SK-N-SH (cell line): ENCODE measurements at regions not wholly inside any gene's neighbourhood (a gene's known extent, or its start where the extent isn't known, plus 50 kb on each side); places are given as distances from the start of the nearest gene placed in this dataset.
A peak's percentile ranks its signal among the peaks of the same experiment; 100 is the strongest.

Source experiments
- CTCF ChIA-PET: fragments of 300-600, 350-600 bp; formaldehyde crosslinking; extraction: SDS; loops from one replicate; lab custom pipeline; 2021; lab: Yijun Ruan, JAX
- POLR2A ChIA-PET: fragments of 350-600 bp; sonication (Branson Sonifier 250); formaldehyde crosslinking; extraction: SDS; loops from one replicate; lab custom pipeline; 2020; ENCODE audit warnings: antibody characterized with exemption, inconsistent platforms; lab: Yijun Ruan, JAX
- DNase-seq: peaks from one replicate; pipeline ENCODE4 v3.0.0; 2012
- H2AFZ ChIP-seq: fragments of 200-600 bp; sonication (generic); 2 replicates; pipeline ENCODE4 v1.8.1; 2016; ENCODE audit warnings: antibody characterized with exemption, mild to moderate bottlenecking, low read depth
- H3F3A ChIP-seq: fragments of 200-600 bp; sonication (generic); replicated peaks from 2 replicates; pipeline ENCODE3; 2016; ENCODE audit warnings: antibody characterized with exemption, mild to moderate bottlenecking; ENCODE audit not compliant: insufficient read depth
- H3K27ac ChIP-seq, 2 experiments: fragments of 200-500 bp in 1 of 2; fragments of 200-600 bp in 1 of 2; sonication (Bioruptor generic) in 1 of 2; sonication (generic), shearing (Covaris generic) in 1 of 2; 2 replicates each; pipeline versions ENCODE4 v1.5.1 to v1.6.1; 2014 to 2016; ENCODE audit warnings: low read depth in 2 of 2, inconsistent platforms in 1 of 2, low read length in 1 of 2, mild to moderate bottlenecking in 1 of 2, mixed read lengths in 1 of 2
- H3K27me3 ChIP-seq: fragments of 200-600 bp; sonication (generic), shearing (Covaris generic); 2 replicates; pipeline ENCODE4 v1.6.1; 2016; ENCODE audit warnings: mixed run types; ENCODE audit not compliant: insufficient read depth
- H3K36me3 ChIP-seq, 2 experiments: fragments of 200-500 bp in 1 of 2; fragments of 200-600 bp in 1 of 2; sonication (Bioruptor generic) in 1 of 2; sonication (generic) in 1 of 2; replicated peaks in 1 of 2; 2 replicates each; pipeline versions ENCODE3 to v1.5.1; 2014 to 2016; ENCODE audit warnings: low read length in 1 of 2, mild to moderate bottlenecking in 1 of 2; ENCODE audit not compliant: insufficient read depth in 2 of 2, control insufficient read depth in 1 of 2
- H3K4me1 ChIP-seq, 2 experiments: fragments of 200-500 bp in 1 of 2; fragments of 200-600 bp in 1 of 2; sonication (Bioruptor generic) in 1 of 2; sonication (generic), shearing (Covaris generic) in 1 of 2; 2 replicates each; pipeline versions ENCODE4 v1.5.1 to v1.6.1; 2014 to 2016; ENCODE audit warnings: low read depth in 1 of 2, low read length in 1 of 2, mixed run types in 1 of 2; ENCODE audit not compliant: insufficient read depth in 2 of 2, control insufficient read depth in 1 of 2
- H3K4me2 ChIP-seq: fragments of 200-600 bp; sonication (generic), shearing (Covaris generic); 2 replicates; pipeline ENCODE4 v1.6.1; 2017; ENCODE audit warnings: mixed run types
- H3K4me3 ChIP-seq, 2 experiments: fragments of 200-500 bp in 1 of 2; fragments of 200-600 bp in 1 of 2; sonication (Bioruptor generic) in 1 of 2; sonication (generic), shearing (Covaris generic) in 1 of 2; 2 replicates each; pipeline versions ENCODE4 v1.5.1 to v1.8.1; 2014 to 2016; ENCODE audit warnings: low read depth in 2 of 2, inconsistent platforms in 1 of 2, low read length in 1 of 2, mild to moderate bottlenecking in 1 of 2, mixed read lengths in 1 of 2, moderate library complexity in 1 of 2
- H3K79me2 ChIP-seq: fragments of 200-600 bp; sonication (generic); 2 replicates; pipeline ENCODE4 v1.8.1; 2017; ENCODE audit warnings: mild to moderate bottlenecking; ENCODE audit not compliant: insufficient read depth
- H3K9ac ChIP-seq: fragments of 200-600 bp; sonication (generic); 2 replicates; pipeline ENCODE4 v1.6.1; 2017; ENCODE audit warnings: mixed run types
- H3K9me2 ChIP-seq: fragments of 200-600 bp; sonication (generic); 2 replicates; pipeline ENCODE4 v1.6.1; 2017; ENCODE audit warnings: mixed run types
- H3K9me3 ChIP-seq: fragments of 200-600 bp; sonication (generic); 2 replicates; pipeline ENCODE4 v1.6.1; 2017; ENCODE audit warnings: mixed run types, mild to moderate bottlenecking, moderate library complexity
- H4K20me1 ChIP-seq: fragments of 200-600 bp; sonication (generic); 2 replicates; pipeline ENCODE4 v1.6.1; 2017; ENCODE audit warnings: mild to moderate bottlenecking, mixed run types; ENCODE audit not compliant: insufficient read depth
- FOXM1 ChIP-seq: IDR thresholded peaks from 2 replicates; pipeline ENCODE4 v1.4.0; 2012; ENCODE audit warnings: low read depth, mild to moderate bottlenecking
- MXI1 ChIP-seq: IDR thresholded peaks from 2 replicates; pipeline ENCODE4 v1.6.1; 2012; ENCODE audit warnings: mild to moderate bottlenecking, low read depth, low read length, improper control_type of control experiment
- NFIC ChIP-seq: IDR thresholded peaks from 2 replicates; pipeline ENCODE4 v1.4.0; 2012; ENCODE audit warnings: borderline replicate concordance
- RFX5 ChIP-seq: IDR thresholded peaks from 2 replicates; pipeline ENCODE4 v1.6.1; 2012; ENCODE audit warnings: mild to moderate bottlenecking, improper control_type of control experiment, low read length
- SIN3A ChIP-seq: IDR thresholded peaks from 2 replicates; pipeline ENCODE4 v1.6.1; 2012; ENCODE audit warnings: low read depth, mild to moderate bottlenecking, low read length, moderate library complexity, borderline replicate concordance
- TAF1 ChIP-seq: IDR thresholded peaks from 2 replicates; pipeline ENCODE4 v1.6.1; 2012; ENCODE audit warnings: low read depth, mild to moderate bottlenecking, low read length, moderate library complexity, borderline replicate concordance
- TEAD4 ChIP-seq: IDR thresholded peaks from 2 replicates; pipeline ENCODE4 v1.4.0; 2012; ENCODE audit warnings: mild to moderate bottlenecking, borderline replicate concordance; ENCODE audit not compliant: insufficient read depth
- WGBS: methylation state at CpG from one replicate; pipeline ENCODE4 v1.1.6; 2017; ENCODE audit warnings: low lambda C conversion rate; 5-methylcytosine and 5-hydroxymethylcytosine counted together
- TF ChIP-seq, protein P1 (sequence below): IDR thresholded peaks from 2 replicates; pipeline ENCODE4 v1.4.0; 2012; ENCODE audit warnings: low read depth
- TF ChIP-seq, protein P2 (sequence below): IDR thresholded peaks from 2 replicates; pipeline ENCODE4 v1.4.0; 2012; ENCODE audit warnings: low read depth, borderline replicate concordance

DNA sequence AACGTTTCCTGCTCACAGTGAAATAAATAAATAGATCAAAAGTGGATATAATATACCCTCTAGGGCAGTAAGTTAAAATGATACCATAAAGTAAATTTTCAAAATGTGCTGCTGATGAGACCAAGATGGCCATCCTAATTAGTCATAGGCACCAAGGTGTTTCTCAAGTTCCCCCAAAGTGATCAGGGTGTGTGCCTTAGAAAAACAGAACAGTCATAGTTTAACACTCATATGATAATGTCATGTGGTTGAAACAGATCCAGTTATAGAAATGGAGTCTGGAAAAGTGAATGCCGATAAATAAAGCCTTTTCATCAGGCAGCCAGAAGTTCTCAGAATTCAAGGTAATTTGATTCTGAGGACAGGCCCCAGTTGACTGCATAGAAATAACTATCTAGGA lies 161.5 kb upstream of the CDKN2B start:
- no peak overlapping the region; a peak in 1 of 4 replicates for H3K27ac ChIP-seq
- CTCF ChIA-PET = no interaction called here
- no peaks in the 10 kb centered on the region for H3K9me3 ChIP-seq
- H3K4me3 ChIP-seq = no peak overlapping the region
- POLR2A ChIA-PET = no interaction called here
- no peaks in the 10 kb centered on the region for H4K20me1 ChIP-seq
- H3K79me2 ChIP-seq = no peaks in the 10 kb centered on the region
- no peak overlapping the region for H3K9ac ChIP-seq
- H3K9me2 ChIP-seq = no peaks in the 10 kb centered on the region
- DNase-seq = no peak
- 17% methylated on average over 2 of the region's 2 CpGs for WGBS
- no peaks in the 10 kb centered on the region for H3K36me3 ChIP-seq
- peak overlapping the region; percentile 67; the same call in 1 of the 2 replicates for H2AFZ ChIP-seq
- no peaks in the 10 kb centered on the region for H3F3A ChIP-seq
- H3K27me3 ChIP-seq = no peaks in the 10 kb centered on the region; the same call in none of the 2 replicates
- TF ChIP-seq, protein P1, sequence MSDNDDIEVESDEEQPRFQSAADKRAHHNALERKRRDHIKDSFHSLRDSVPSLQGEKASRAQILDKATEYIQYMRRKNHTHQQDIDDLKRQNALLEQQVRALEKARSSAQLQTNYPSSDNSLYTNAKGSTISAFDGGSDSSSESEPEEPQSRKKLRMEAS = no peak
- TF ChIP-seq, protein P2, sequence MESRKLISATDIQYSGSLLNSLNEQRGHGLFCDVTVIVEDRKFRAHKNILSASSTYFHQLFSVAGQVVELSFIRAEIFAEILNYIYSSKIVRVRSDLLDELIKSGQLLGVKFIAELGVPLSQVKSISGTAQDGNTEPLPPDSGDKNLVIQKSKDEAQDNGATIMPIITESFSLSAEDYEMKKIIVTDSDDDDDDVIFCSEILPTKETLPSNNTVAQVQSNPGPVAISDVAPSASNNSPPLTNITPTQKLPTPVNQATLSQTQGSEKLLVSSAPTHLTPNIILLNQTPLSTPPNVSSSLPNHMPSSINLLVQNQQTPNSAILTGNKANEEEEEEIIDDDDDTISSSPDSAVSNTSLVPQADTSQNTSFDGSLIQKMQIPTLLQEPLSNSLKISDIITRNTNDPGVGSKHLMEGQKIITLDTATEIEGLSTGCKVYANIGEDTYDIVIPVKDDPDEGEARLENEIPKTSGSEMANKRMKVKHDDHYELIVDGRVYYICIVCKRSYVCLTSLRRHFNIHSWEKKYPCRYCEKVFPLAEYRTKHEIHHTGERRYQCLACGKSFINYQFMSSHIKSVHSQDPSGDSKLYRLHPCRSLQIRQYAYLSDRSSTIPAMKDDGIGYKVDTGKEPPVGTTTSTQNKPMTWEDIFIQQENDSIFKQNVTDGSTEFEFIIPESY = no peak
- 0 out of 4 replicates have a peak, but pooled peaks cover 0 to 4% of the 10 kb centered on the region in 2 experiments for H3K4me1 ChIP-seq
- no peak overlapping the region for H3K4me2 ChIP-seq

DNA sequence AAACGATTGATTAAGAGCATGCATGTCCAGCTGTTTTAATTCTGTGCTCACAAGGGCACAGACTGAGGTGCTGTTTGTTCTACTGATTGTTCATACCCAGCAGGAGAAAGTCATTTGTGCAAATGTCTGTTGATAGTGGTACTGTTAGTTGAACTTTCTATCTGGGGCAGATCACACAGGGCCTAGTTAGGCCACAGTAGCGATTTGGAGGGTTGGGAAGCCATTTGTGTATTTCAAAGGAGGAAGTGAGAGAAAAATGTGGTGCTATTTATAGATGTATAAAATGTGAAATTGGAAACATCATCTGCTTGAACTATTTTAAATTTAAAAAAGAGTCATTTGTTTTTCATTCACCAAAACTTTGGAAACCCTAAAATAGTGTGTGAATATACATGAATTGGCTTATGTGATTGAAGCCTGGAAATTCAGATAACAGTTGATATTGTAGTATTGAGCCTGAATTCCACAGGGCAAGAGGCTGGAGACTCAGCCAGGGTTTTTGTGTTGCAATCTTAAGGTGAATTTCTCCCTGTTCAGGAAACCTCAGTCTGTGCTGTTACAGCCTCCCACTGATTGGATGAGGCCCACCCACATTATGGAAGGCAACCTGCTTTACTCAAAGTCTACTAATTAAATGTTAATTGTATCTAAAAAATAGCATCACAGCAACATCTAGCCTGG lies 162.0 kb upstream of the CDKN2B start:
- TF ChIP-seq RFX5 (no peak), NFIC (no peak), FOXM1 (no peak), TEAD4 (no peak), SIN3A (no peak), TAF1 (no peak), MXI1 (no peak)
- TF ChIP-seq, all 33 proteins: peak for 0
- no peak overlapping the region for H3K9ac ChIP-seq
- no peak overlapping the region for H3K27ac ChIP-seq
- no peak overlapping the region for H3K4me2 ChIP-seq
- no peaks in the 10 kb centered on the region for H3K36me3 ChIP-seq
- CTCF ChIA-PET = no interaction called here
- H3K4me1 ChIP-seq = 0 out of 4 replicates have a peak, but pooled peaks cover 0 to 4% of the 10 kb centered on the region in 2 experiments
- WGBS = 30% methylated on average over 2 of the region's 2 CpGs
- peaks cover 2% of the 10 kb centered on the region for H3K27me3 ChIP-seq
- POLR2A ChIA-PET = no interaction called here
- H2AFZ ChIP-seq = peak overlapping the region; percentile 67; the same call in 1 of the 2 replicates
- H4K20me1 ChIP-seq = no peaks in the 10 kb centered on the region
- H3F3A ChIP-seq = no peaks in the 10 kb centered on the region
- no peaks in the 10 kb centered on the region for H3K9me3 ChIP-seq
- no peaks in the 10 kb centered on the region for H3K9me2 ChIP-seq
- H3K4me3 ChIP-seq = no peak overlapping the region
- DNase-seq = no peak
- no peaks in the 10 kb centered on the region for H3K79me2 ChIP-seq
